Activated CD4-positive, alpha-beta memory T cell treated with anti-CD3 and anti-CD28 coated beads for 36 hours (primary cell): ENCODE measurements at regions not wholly inside any gene's neighbourhood (a gene's known extent, or its start where the extent isn't known, plus 50 kb on each side); places are given as distances from the start of the nearest gene placed in this dataset.
"Not testable (repeated sequence)": the region's sequence is repeated elsewhere in the genome, so short reads cannot be mapped to it uniquely, and the experiment has no call there.

Experiments used
- CTCF ChIA-PET: fragments of 350-600 bp; sonication (Branson Sonifier 250); formaldehyde crosslinking; loops from one replicate; lab custom pipeline; 2021; ENCODE audit warnings: antibody characterized with exemption, inconsistent platforms; lab: Charles Lee
- POLR2A ChIA-PET: fragments of 350-600 bp; sonication (Branson Sonifier 250); formaldehyde crosslinking; loops from one replicate; lab custom pipeline; 2021; ENCODE audit warnings: antibody characterized with exemption; lab: Charles Lee
- DNase-seq: peaks from one replicate; pipeline ENCODE4 v3.0.0-alpha.2; 2020
- H3K27ac Mint-ChIP-seq: one replicate; pipeline ENCODE4 v1.8.0; 2021; ENCODE audit warnings: mixed read lengths
- H3K27me3 Mint-ChIP-seq: one replicate; pipeline ENCODE4 v1.8.0; 2021; ENCODE audit warnings: mixed read lengths
- H3K36me3 Mint-ChIP-seq: one replicate; pipeline ENCODE4 v1.8.0; 2021; ENCODE audit warnings: mixed read lengths
- H3K4me1 Mint-ChIP-seq: one replicate; pipeline ENCODE4 v1.8.0; 2021; ENCODE audit warnings: low read depth, mixed read lengths
- H3K4me3 Mint-ChIP-seq: one replicate; pipeline ENCODE4 v1.8.0; 2021; ENCODE audit warnings: mild to moderate bottlenecking, mixed read lengths
- H3K9me3 Mint-ChIP-seq: one replicate; pipeline ENCODE4 v1.8.0; 2021; ENCODE audit warnings: mixed read lengths
- intact Hi-C: fragments of 100-400 bp; cut with micrococcal nuclease; formaldehyde crosslinking; loops from one replicate; pipeline ENCODE4 v1.15.1; 2023

GRCh38 chr17:20692706-20693105, 113.2 kb downstream of the CDRT15L2 start:
- H3K4me1 Mint-ChIP-seq, CTCF ChIA-PET, H3K9me3 Mint-ChIP-seq, H3K36me3 Mint-ChIP-seq, H3K27me3 Mint-ChIP-seq, H3K27ac Mint-ChIP-seq, intact Hi-C loops, DNase-seq, H3K4me3 Mint-ChIP-seq, POLR2A ChIA-PET: not testable (repeated sequence)

- DNase-seq, H3K27me3 Mint-ChIP-seq, H3K9me3 Mint-ChIP-seq, H3K36me3 Mint-ChIP-seq, H3K4me3 Mint-ChIP-seq, intact Hi-C loops, CTCF ChIA-PET, POLR2A ChIA-PET, H3K27ac Mint-ChIP-seq: not testable (repeated sequence)
- peaks cover 10% of the 10 kb centered on the region for H3K4me1 Mint-ChIP-seq
These were observed 116.3 kb downstream of the CDRT15L2 start for GRCh38 chr17:20695871-20696270.

GRCh38 chr17:20698463-20699206, 119.1 kb downstream of the CDRT15L2 start:
- H3K4me1 Mint-ChIP-seq, H3K27ac Mint-ChIP-seq, H3K27me3 Mint-ChIP-seq, H3K4me3 Mint-ChIP-seq, POLR2A ChIA-PET, H3K9me3 Mint-ChIP-seq, H3K36me3 Mint-ChIP-seq, intact Hi-C loops, CTCF ChIA-PET: not testable (repeated sequence)
- peak; percentile 27 for DNase-seq

GRCh38 chr17:20700528-20700927, 121.0 kb downstream of the CDRT15L2 start:
- H3K4me1 Mint-ChIP-seq, H3K27ac Mint-ChIP-seq, H3K27me3 Mint-ChIP-seq, POLR2A ChIA-PET, CTCF ChIA-PET, intact Hi-C loops, H3K4me3 Mint-ChIP-seq, H3K36me3 Mint-ChIP-seq, H3K9me3 Mint-ChIP-seq, DNase-seq: not testable (repeated sequence)

- H3K36me3 Mint-ChIP-seq, H3K27ac Mint-ChIP-seq, H3K4me1 Mint-ChIP-seq, intact Hi-C loops, H3K27me3 Mint-ChIP-seq, CTCF ChIA-PET, DNase-seq, POLR2A ChIA-PET, H3K9me3 Mint-ChIP-seq, H3K4me3 Mint-ChIP-seq: not testable (repeated sequence)
These were observed 121.8 kb downstream of the CDRT15L2 start for GRCh38 chr17:20701366-20701765.

- Mint-ChIP-seq H3K27me3 (peaks cover 1% of the 10 kb centered on the region), H3K36me3 (no peaks in the 10 kb centered on the region), H3K4me3 (no peak overlapping the region), H3K27ac (no peak overlapping the region), H3K4me1 (peaks cover 6% of the 10 kb centered on the region), H3K9me3 (no peaks in the 10 kb centered on the region)
- ChIA-PET CTCF (no interaction called here), POLR2A (no interaction called here)
- intact Hi-C loops, result no loop called here
- no peak for DNase-seq
These were observed 123.2 kb downstream of the CDRT15L2 start for GRCh38 chr17:20702692-20703091.

- ChIA-PET CTCF (no interaction called here), POLR2A (no interaction called here)
- intact Hi-C loops, result no loop called here
- H3K27ac Mint-ChIP-seq, result no peak overlapping the region
- H3K4me3 Mint-ChIP-seq, result no peak overlapping the region
- DNase-seq, result no peak
- H3K36me3 Mint-ChIP-seq, result no peaks in the 10 kb centered on the region
- no peaks in the 10 kb centered on the region for H3K9me3 Mint-ChIP-seq
- H3K27me3 Mint-ChIP-seq, result peaks cover 1% of the 10 kb centered on the region
- H3K4me1 Mint-ChIP-seq, result peaks cover 2% of the 10 kb centered on the region
These were observed 124.3 kb downstream of the CDRT15L2 start for GRCh38 chr17:20703781-20704180.

- H3K36me3 Mint-ChIP-seq, H3K9me3 Mint-ChIP-seq, CTCF ChIA-PET, DNase-seq, intact Hi-C loops, H3K4me3 Mint-ChIP-seq, H3K4me1 Mint-ChIP-seq, POLR2A ChIA-PET, H3K27me3 Mint-ChIP-seq, H3K27ac Mint-ChIP-seq: not testable (repeated sequence)
These were observed 125.7 kb downstream of the CDRT15L2 start for GRCh38 chr17:20705186-20705585.

- intact Hi-C loops, result no loop called here
- Mint-ChIP-seq H3K4me3 (no peak overlapping the region), H3K27ac (no peak overlapping the region), H3K9me3 (no peaks in the 10 kb centered on the region), H3K4me1 (no peaks in the 10 kb centered on the region), H3K36me3 (no peaks in the 10 kb centered on the region), H3K27me3 (peaks cover 1% of the 10 kb centered on the region)
- DNase-seq, result no peak
- CTCF ChIA-PET, result no interaction called here
- POLR2A ChIA-PET, result no interaction called here
These were observed 127.3 kb downstream of the CDRT15L2 start for GRCh38 chr17:20706751-20707373.

- CTCF ChIA-PET, H3K27ac Mint-ChIP-seq, H3K4me3 Mint-ChIP-seq, intact Hi-C loops, POLR2A ChIA-PET, H3K36me3 Mint-ChIP-seq, H3K4me1 Mint-ChIP-seq, DNase-seq, H3K9me3 Mint-ChIP-seq, H3K27me3 Mint-ChIP-seq: not testable (repeated sequence)
These were observed 129.3 kb downstream of the CDRT15L2 start for GRCh38 chr17:20708821-20709220.

- CTCF ChIA-PET, H3K27me3 Mint-ChIP-seq, POLR2A ChIA-PET, DNase-seq, H3K27ac Mint-ChIP-seq, intact Hi-C loops, H3K9me3 Mint-ChIP-seq, H3K4me3 Mint-ChIP-seq, H3K4me1 Mint-ChIP-seq, H3K36me3 Mint-ChIP-seq: not testable (repeated sequence)
These were observed 137.0 kb downstream of the CDRT15L2 start for GRCh38 chr17:20716481-20716880.

GRCh38 chr17:20721171-20721570, 141.6 kb downstream of the CDRT15L2 start:
- Mint-ChIP-seq H3K9me3 (no peaks in the 10 kb centered on the region), H3K36me3 (no peaks in the 10 kb centered on the region), H3K4me1 (no peaks in the 10 kb centered on the region), H3K4me3 (no peak overlapping the region), H3K27me3 (no peaks in the 10 kb centered on the region), H3K27ac (no peak overlapping the region)
- DNase-seq, result no peak
- ChIA-PET POLR2A (no interaction called here), CTCF (no interaction called here)
- intact Hi-C loops, result no loop called here

- CTCF ChIA-PET, POLR2A ChIA-PET, H3K27me3 Mint-ChIP-seq, DNase-seq, H3K4me1 Mint-ChIP-seq, H3K36me3 Mint-ChIP-seq, H3K27ac Mint-ChIP-seq, intact Hi-C loops, H3K9me3 Mint-ChIP-seq, H3K4me3 Mint-ChIP-seq: not testable (repeated sequence)
These were observed 144.9 kb downstream of the CDRT15L2 start for GRCh38 chr17:20724391-20724790.
